Activated CD4-positive, alpha-beta T cell treated with anti-CD3 and anti-CD28 coated beads, Interleukin-2, amount 50 U/mL, for 1 hour (primary cell): ENCODE measurements at regions not wholly inside any gene's neighbourhood (a gene's known extent, or its start where the extent isn't known, plus 50 kb on each side); places are given as distances from the start of the nearest gene placed in this dataset.

Source experiments
- DNase-seq: peaks from one replicate; pipeline ENCODE4 v3.0.0-alpha.2; 2020

- no peak for DNase-seq
Observed at GRCh38 chr7:25520516-25520915, 292.2 kb upstream of the NPVF start.

- DNase-seq: no peak
Observed at GRCh38 chr7:25521236-25521635, 292.9 kb upstream of the NPVF start.

- DNase-seq: no peak
Observed at GRCh38 chr7:25522727-25523126, 294.4 kb upstream of the NPVF start.

- DNase-seq: no peak
Observed at GRCh38 chr7:25527665-25528170, 299.4 kb upstream of the NPVF start.

- no peak for DNase-seq
Observed at GRCh38 chr7:25529320-25529719, 301.0 kb upstream of the NPVF start.

GRCh38 chr7:25536851-25537250 lies 308.6 kb upstream of the NPVF start:
- DNase-seq: no peak

- DNase-seq: no peak
Observed at GRCh38 chr7:25537662-25538375, 309.5 kb upstream of the NPVF start.

- no peak for DNase-seq
Observed at GRCh38 chr7:25541094-25541821, 313.0 kb upstream of the NPVF start.

GRCh38 chr7:25541877-25542276 lies 313.6 kb upstream of the NPVF start:
- DNase-seq: no peak

- DNase-seq: no peak
Observed at GRCh38 chr7:25543210-25543609, 314.9 kb upstream of the NPVF start.

- no peak for DNase-seq
Observed at GRCh38 chr7:25543798-25544197, 315.5 kb upstream of the NPVF start.

GRCh38 chr7:25544254-25544653 lies 316.0 kb upstream of the NPVF start:
- DNase-seq: no peak

- DNase-seq: no peak
Observed at GRCh38 chr7:25545124-25546008, 317.1 kb upstream of the NPVF start.

- DNase-seq: no peak
Observed at GRCh38 chr7:25546306-25546705, 318.0 kb upstream of the NPVF start.

GRCh38 chr7:25549271-25549921 lies 321.1 kb upstream of the NPVF start:
- DNase-seq: no peak

- no peak for DNase-seq
Observed at GRCh38 chr7:25550149-25550548, 321.9 kb upstream of the NPVF start.

GRCh38 chr7:25552998-25553397 lies 324.7 kb upstream of the NPVF start:
- DNase-seq: no peak

- DNase-seq: no peak
Observed at GRCh38 chr7:25553580-25554291, 325.4 kb upstream of the NPVF start.

- no peak for DNase-seq
Observed at GRCh38 chr7:25557379-25557917, 329.2 kb upstream of the NPVF start.

- DNase-seq: no peak
Observed at GRCh38 chr7:25557930-25558329, 329.6 kb upstream of the NPVF start.

- DNase-seq: no peak
Observed at GRCh38 chr7:25558605-25559004, 330.3 kb upstream of the NPVF start.
